ENCODE measurements at regions not wholly inside any gene's neighbourhood (a gene's known extent, or its start where the extent isn't known, plus 50 kb on each side); places are given as distances from the start of the nearest gene placed in this dataset.

GRCh38 chr10:131779661-131780394 lies 121.0 kb upstream of the PPP2R2D start:
- H3K9me3 Mint-ChIP-seq, result peaks cover 62% of the 10 kb centered on the region
- peaks cover 4% of the 10 kb centered on the region; the same call in 1 of the 2 replicates for H3K36me3 Mint-ChIP-seq (ENCODE audit: low read depth)
- no peaks in the 10 kb centered on the region for H3K4me1 Mint-ChIP-seq (ENCODE audit: low read depth)
- no peak overlapping the region for H3K4me3 Mint-ChIP-seq
- no peaks in the 10 kb centered on the region; the same call in 1 of the 2 replicates for H3K27me3 Mint-ChIP-seq (ENCODE audit: insufficient read depth)
- H3K27ac Mint-ChIP-seq, result no peak overlapping the region
- TF ChIP-seq, protein P1, sequence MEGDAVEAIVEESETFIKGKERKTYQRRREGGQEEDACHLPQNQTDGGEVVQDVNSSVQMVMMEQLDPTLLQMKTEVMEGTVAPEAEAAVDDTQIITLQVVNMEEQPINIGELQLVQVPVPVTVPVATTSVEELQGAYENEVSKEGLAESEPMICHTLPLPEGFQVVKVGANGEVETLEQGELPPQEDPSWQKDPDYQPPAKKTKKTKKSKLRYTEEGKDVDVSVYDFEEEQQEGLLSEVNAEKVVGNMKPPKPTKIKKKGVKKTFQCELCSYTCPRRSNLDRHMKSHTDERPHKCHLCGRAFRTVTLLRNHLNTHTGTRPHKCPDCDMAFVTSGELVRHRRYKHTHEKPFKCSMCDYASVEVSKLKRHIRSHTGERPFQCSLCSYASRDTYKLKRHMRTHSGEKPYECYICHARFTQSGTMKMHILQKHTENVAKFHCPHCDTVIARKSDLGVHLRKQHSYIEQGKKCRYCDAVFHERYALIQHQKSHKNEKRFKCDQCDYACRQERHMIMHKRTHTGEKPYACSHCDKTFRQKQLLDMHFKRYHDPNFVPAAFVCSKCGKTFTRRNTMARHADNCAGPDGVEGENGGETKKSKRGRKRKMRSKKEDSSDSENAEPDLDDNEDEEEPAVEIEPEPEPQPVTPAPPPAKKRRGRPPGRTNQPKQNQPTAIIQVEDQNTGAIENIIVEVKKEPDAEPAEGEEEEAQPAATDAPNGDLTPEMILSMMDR (IDR thresholded peaks at IDR 0.05), result no peak
- DNase-seq, result no peak

- Mint-ChIP-seq H3K36me3 (ENCODE audit: low read depth) (no peaks in the 10 kb centered on the region; the same call in 1 of the 2 replicates), H3K9me3 (peaks cover 60% of the 10 kb centered on the region), H3K27ac (no peak overlapping the region), H3K27me3 (ENCODE audit: insufficient read depth) (no peaks in the 10 kb centered on the region; the same call in 1 of the 2 replicates), H3K4me3 (no peak overlapping the region), H3K4me1 (ENCODE audit: low read depth) (no peaks in the 10 kb centered on the region)
- no peak for DNase-seq
- TF ChIP-seq, protein P1 (IDR thresholded peaks at IDR 0.05), result no peak
Measured at GRCh38 chr10:131781076-131781475, 119.7 kb upstream of the PPP2R2D start.

GRCh38 chr10:131781791-131782190 lies 119.0 kb upstream of the PPP2R2D start:
- Mint-ChIP-seq H3K36me3 (ENCODE audit: low read depth) (no peaks in the 10 kb centered on the region; the same call in 1 of the 2 replicates), H3K27ac (no peak overlapping the region), H3K4me1 (ENCODE audit: low read depth) (no peaks in the 10 kb centered on the region), H3K9me3 (peaks cover 53% of the 10 kb centered on the region), H3K4me3 (no peak overlapping the region), H3K27me3 (ENCODE audit: insufficient read depth) (no peaks in the 10 kb centered on the region; the same call in 1 of the 2 replicates)
- no peak for DNase-seq
- TF ChIP-seq, protein P1 (IDR thresholded peaks at IDR 0.05), result no peak

- no peak overlapping the region for H3K27ac Mint-ChIP-seq
- H3K4me3 Mint-ChIP-seq, result no peak overlapping the region
- H3K27me3 Mint-ChIP-seq (ENCODE audit: insufficient read depth), result no peaks in the 10 kb centered on the region; the same call in 1 of the 2 replicates
- H3K4me1 Mint-ChIP-seq (ENCODE audit: low read depth), result no peaks in the 10 kb centered on the region
- peaks cover 28% of the 10 kb centered on the region for H3K9me3 Mint-ChIP-seq
- TF ChIP-seq, protein P1 (IDR thresholded peaks at IDR 0.05), result no peak
- H3K36me3 Mint-ChIP-seq (ENCODE audit: low read depth), result no peaks in the 10 kb centered on the region; the same call in 1 of the 2 replicates
- DNase-seq, result no peak
Measured at GRCh38 chr10:131784363-131785120, 116.3 kb upstream of the PPP2R2D start.

DNA sequence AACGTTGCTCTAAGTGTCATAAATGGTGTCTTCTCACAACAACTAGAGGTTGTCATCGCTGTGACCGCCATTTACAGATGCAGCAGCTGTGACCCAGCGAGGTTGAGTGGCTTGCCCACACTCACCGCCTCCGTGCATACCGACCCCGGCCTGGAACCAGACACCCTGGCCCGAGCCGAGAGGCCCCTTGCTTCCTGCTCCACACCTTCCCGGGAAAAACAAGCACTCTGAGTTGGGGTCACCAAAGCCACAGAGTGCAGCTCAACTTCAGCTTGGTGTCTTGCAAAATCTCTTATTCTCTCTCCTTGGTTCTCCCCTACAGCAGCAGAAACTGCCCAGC lies 115.7 kb upstream of the PPP2R2D start:
- Mint-ChIP-seq H3K27ac (no peak overlapping the region), H3K27me3 (ENCODE audit: insufficient read depth) (peaks cover 2% of the 10 kb centered on the region; the same call in 1 of the 2 replicates), H3K4me3 (no peak overlapping the region), H3K9me3 (peaks cover 28% of the 10 kb centered on the region), H3K4me1 (ENCODE audit: low read depth) (no peaks in the 10 kb centered on the region), H3K36me3 (ENCODE audit: low read depth) (no peaks in the 10 kb centered on the region; the same call in 1 of the 2 replicates)
- TF ChIP-seq, protein P1 (IDR thresholded peaks at IDR 0.05), result no peak
- DNase-seq, result no peak
